K562 (cell line): ENCODE measurements at regions not wholly inside any gene's neighbourhood (a gene's known extent, or its start where the extent isn't known, plus 50 kb on each side); places are given as distances from the start of the nearest gene placed in this dataset.

Experiments used
- ATAC-seq: fragments of 200-7000 bp; cut with Tn5 transposase; 3 replicates; pipeline ENCODE4 v1.9.1; 2020; ENCODE audit warnings: moderate library complexity
- BruUV-seq: library from RNA; stranded (reverse); fragments of 400-500 nt; replicated peaks from 2 replicates; lab custom pipeline; 2021; lab: Mats Ljungman, UMichigan
- CTCF ChIA-PET: fragments of 300-600 bp; formaldehyde crosslinking; extraction: SDS; loops from one replicate; lab custom pipeline; 2021; ENCODE audit warnings: low intra/inter-chr PET ratio; lab: Yijun Ruan, JAX
- POLR2A ChIA-PET: fragments of 300-600, 350-650 bp; sonication (Branson Sonifier 250); formaldehyde crosslinking; extraction: SDS; loops from one replicate; lab custom pipeline; 2021; ENCODE audit warnings: antibody characterized with exemption, inconsistent platforms; lab: Yijun Ruan, JAX
- DNase-seq, 4 experiments: peaks; one replicate each; pipeline versions ENCODE4 v3.0.0 to v3.0.0-alpha.2; 2011 to 2018; ENCODE audit warnings: low spot score in 3 of 4, mixed read lengths in 3 of 4; ENCODE audit errors: extremely low read depth in 1 of 4
- FAIRE-seq: peaks from 2 replicates; lab custom pipeline; 2011; peaks lifted over from hg19 to GRCh38; lab: Jason Lieb, UNC
- H2AFZ ChIP-seq: 2 replicates; pipeline ENCODE4 v1.6.0; 2011; ENCODE audit warnings: low read depth, low read length, control low read depth, inconsistent platforms
- H3K27ac ChIP-seq: fragments of 200-600 bp; 3 replicates; pipeline ENCODE4 v1.8.0; 2011; ENCODE audit warnings: low read depth, mild to moderate bottlenecking, control low read depth, inconsistent platforms, low read length, moderate library complexity, mixed read lengths; ENCODE audit errors: extremely low read depth
- H3K27me3 ChIP-seq, 2 experiments: fragments of 300-600 bp in 1 of 2; 2 replicates in 1 of 2; 3 replicates in 1 of 2; pipeline versions ENCODE4 v1.6.0 to v1.8.0; 2011; ENCODE audit warnings: inconsistent platforms in 2 of 2, low read length in 2 of 2, mild to moderate bottlenecking in 1 of 2, mixed read lengths in 1 of 2, moderate library complexity in 1 of 2; ENCODE audit not compliant: control insufficient read depth in 2 of 2, insufficient read depth in 2 of 2
- H3K36me3 ChIP-seq: fragments of 300-600 bp; 3 replicates; pipeline ENCODE4 v1.8.0; 2011; ENCODE audit warnings: mild to moderate bottlenecking, low read length, inconsistent platforms; ENCODE audit not compliant: control insufficient read depth, insufficient read depth
- H3K4me1 ChIP-seq, 2 experiments: fragments of 200-600 bp in 1 of 2; replicated peaks in 1 of 2; 2 replicates in 1 of 2; 3 replicates in 1 of 2; pipeline versions ENCODE4 v1.5.1 to v1.8.0; 2011; ENCODE audit warnings: inconsistent platforms in 2 of 2, low read length in 2 of 2, mild to moderate bottlenecking in 1 of 2, mixed read lengths in 1 of 2, moderate library complexity in 1 of 2; ENCODE audit not compliant: control insufficient read depth in 2 of 2, insufficient read depth in 2 of 2
- H3K4me2 ChIP-seq: 2 replicates; pipeline ENCODE4 v1.6.1; 2011; ENCODE audit warnings: low read length, control low read depth, inconsistent platforms, mixed read lengths; ENCODE audit not compliant: insufficient read depth
- H3K4me3 ChIP-seq: fragments of 200-600 bp; sonication (generic), shearing (Covaris generic); 2 replicates; pipeline ENCODE4 v1.5.1; 2016; ENCODE audit warnings: control low read depth, inconsistent platforms
- H3K79me2 ChIP-seq: fragments of 200-600 bp; 3 replicates; pipeline ENCODE4 v1.8.0; 2011; ENCODE audit warnings: low read length, inconsistent platforms; ENCODE audit not compliant: control insufficient read depth, insufficient read depth
- H3K9ac ChIP-seq, 2 experiments: 2 replicates each; pipeline versions ENCODE4 v1.6.0 to v1.6.1; 2011; ENCODE audit warnings: low read depth in 2 of 2, low read length in 2 of 2, control low read depth in 1 of 2, inconsistent platforms in 1 of 2, mild to moderate bottlenecking in 1 of 2, mixed read lengths in 1 of 2; ENCODE audit not compliant: insufficient read depth in 1 of 2
- H3K9me1 ChIP-seq: one replicate; pipeline ENCODE4 v1.6.0; 2011; ENCODE audit warnings: inconsistent platforms, mild to moderate bottlenecking, low read length, moderate library complexity; ENCODE audit not compliant: control insufficient read depth, insufficient read depth
- H3K9me3 ChIP-seq: replicated peaks from 2 replicates; pipeline ENCODE4 v1.5.1; 2011; ENCODE audit warnings: low read depth, low read length, inconsistent platforms; ENCODE audit not compliant: control insufficient read depth, insufficient read depth
- H4K20me1 ChIP-seq: replicated peaks from 2 replicates; pipeline ENCODE4 v1.6.1; 2011; ENCODE audit warnings: low read length, inconsistent platforms, mixed read lengths; ENCODE audit not compliant: control insufficient read depth, insufficient read depth
- FOSL1 ChIP-seq: fragments of 200-800 bp; sonication (Bioruptor generic); conservative IDR thresholded peaks from 2 replicates; pipeline ENCODE4 v1.6.1; 2016; ENCODE audit warnings: missing genetic modification characterization, missing compliant biosample characterization
- GABPB1 ChIP-seq: sonication (generic); formaldehyde crosslinking; IDR thresholded peaks from 2 replicates; pipeline ENCODE4 v1.8.0; 2022; ENCODE audit warnings: mild to moderate bottlenecking, missing genetic modification reagents
- HMGN3 ChIP-seq: IDR thresholded peaks from 2 replicates; pipeline ENCODE4 v1.6.1; 2011; ENCODE audit warnings: borderline replicate concordance, low read depth, mild to moderate bottlenecking, mixed read lengths, low read length; ENCODE audit not compliant: insufficient read length; ENCODE audit errors: extremely low read depth
- MCM3 ChIP-seq: fragments of 450-650 bp; IDR thresholded peaks from 2 replicates; pipeline ENCODE4 v1.6.1; 2016
- SMAD4 ChIP-seq: fragments of 250-450 bp; sonication (Bioruptor Pico); conservative IDR thresholded peaks from 2 replicates; pipeline ENCODE4 v1.8.0; 2021; ENCODE audit warnings: inconsistent platforms, mild to moderate bottlenecking, moderate library complexity
- TEAD1 ChIP-seq, 2 experiments: fragments of 450-650 bp in 1 of 2; sonication (generic) in 1 of 2; formaldehyde crosslinking; IDR thresholded peaks; 2 replicates each; pipeline versions ENCODE4 v1.4.0 to v1.8.0; 2020 to 2022; ENCODE audit warnings: mild to moderate bottlenecking in 2 of 2, missing genetic modification reagents in 1 of 2
- ZNF507 ChIP-seq: conservative IDR thresholded peaks from 2 replicates; pipeline ENCODE4 v1.6.1; 2017; ENCODE audit warnings: missing genetic modification characterization, missing compliant biosample characterization
- ZNF699 ChIP-seq: fragments of 250-450 bp; sonication (Bioruptor Pico); IDR thresholded peaks from 2 replicates; pipeline ENCODE4 v1.8.0; 2021; ENCODE audit warnings: mild to moderate bottlenecking, moderate library complexity; ENCODE audit not compliant: insufficient replicate concordance
- ZNF830 ChIP-seq: fragments of 250-450 bp; sonication (Bioruptor Pico); IDR thresholded peaks from 2 replicates; pipeline ENCODE4 v1.5.0; 2021; ENCODE audit warnings: mild to moderate bottlenecking
- WGBS: fragments of 100-300 bp; shearing (Covaris generic); methylation state at CpG from one replicate; pipeline ENCODE4 v1.1.6; 2016; ENCODE audit warnings: low coverage, mixed read lengths; ENCODE audit not compliant: insufficient coverage; ENCODE audit errors: missing lambda C conversion rate; 5-methylcytosine and 5-hydroxymethylcytosine counted together
- in situ Hi-C: fragments of 300-500 bp; cut with MboI; formaldehyde crosslinking; loops from 4 replicates; pipeline ENCODE4 v1.15.0; 2018; ENCODE audit warnings: inconsistent platforms, mixed read lengths
- intact Hi-C: fragments of 100-400 bp; cut with micrococcal nuclease; formaldehyde crosslinking; loops from 2 replicates; pipeline ENCODE4 v1.14.2; 2022
- TF ChIP-seq, protein P1 (sequence below): fragments of 250-450 bp; sonication (Bioruptor Pico); IDR thresholded peaks from 2 replicates; pipeline ENCODE4 v1.8.0; 2021; ENCODE audit warnings: borderline replicate concordance, mild to moderate bottlenecking, moderate library complexity; ENCODE audit not compliant: poor library complexity, severe bottlenecking
- TF ChIP-seq, protein P2 (sequence below): sonication (generic); formaldehyde crosslinking; IDR thresholded peaks from 2 replicates; pipeline ENCODE4 v1.8.1; 2023; ENCODE audit warnings: mild to moderate bottlenecking, missing genetic modification reagents

DNA sequence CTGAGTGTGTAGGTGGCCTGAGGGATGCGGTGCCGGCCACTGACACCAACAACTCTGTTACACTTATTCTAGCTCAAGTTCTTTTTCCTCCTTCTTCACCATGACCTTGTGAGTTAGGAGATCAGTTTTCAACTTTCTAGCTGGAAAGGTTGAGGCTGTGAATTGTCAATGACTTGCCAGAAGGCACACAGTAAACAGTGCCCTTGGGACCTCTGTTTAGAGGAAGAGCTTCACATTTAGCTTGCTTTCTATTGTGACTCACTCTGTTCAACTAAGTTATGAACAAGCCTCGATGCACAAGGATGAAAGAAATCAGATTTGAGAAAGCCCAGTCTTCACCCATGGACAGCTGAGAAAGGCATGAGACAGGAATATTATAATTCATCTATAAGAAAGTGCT, 455.6 kb downstream of the MAFB start:
- in situ Hi-C loops (no loop called here), intact Hi-C loops (no loop called here)
- Histone ChIP-seq H3K27ac (no peak overlapping the region), H3K4me1 (no peaks in the 10 kb centered on the region), H3K4me3 (no peak overlapping the region), H3K9me1 (no peaks in the 10 kb centered on the region), H3K4me2 (no peak overlapping the region), H3K36me3 (no peaks in the 10 kb centered on the region), H3K79me2 (no peaks in the 10 kb centered on the region), H3K27me3 (no peaks in the 10 kb centered on the region), H3K9me3 (no peaks in the 10 kb centered on the region), H4K20me1 (no peaks in the 10 kb centered on the region), H2AFZ (no peak overlapping the region), H3K9ac (no peak overlapping the region)
- WGBS, result 0% methylated on average over 3 of the region's 3 CpGs
- BruUV-seq, result no TSS peak
- FAIRE-seq (no peak), ATAC-seq (no peak), DNase-seq (no peak)
- ChIA-PET CTCF (no interaction called here), POLR2A (no interaction called here)
- TF ChIP-seq, protein P1, sequence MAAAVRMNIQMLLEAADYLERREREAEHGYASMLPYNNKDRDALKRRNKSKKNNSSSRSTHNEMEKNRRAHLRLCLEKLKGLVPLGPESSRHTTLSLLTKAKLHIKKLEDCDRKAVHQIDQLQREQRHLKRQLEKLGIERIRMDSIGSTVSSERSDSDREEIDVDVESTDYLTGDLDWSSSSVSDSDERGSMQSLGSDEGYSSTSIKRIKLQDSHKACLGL, result no peak
- TF ChIP-seq, protein P2, sequence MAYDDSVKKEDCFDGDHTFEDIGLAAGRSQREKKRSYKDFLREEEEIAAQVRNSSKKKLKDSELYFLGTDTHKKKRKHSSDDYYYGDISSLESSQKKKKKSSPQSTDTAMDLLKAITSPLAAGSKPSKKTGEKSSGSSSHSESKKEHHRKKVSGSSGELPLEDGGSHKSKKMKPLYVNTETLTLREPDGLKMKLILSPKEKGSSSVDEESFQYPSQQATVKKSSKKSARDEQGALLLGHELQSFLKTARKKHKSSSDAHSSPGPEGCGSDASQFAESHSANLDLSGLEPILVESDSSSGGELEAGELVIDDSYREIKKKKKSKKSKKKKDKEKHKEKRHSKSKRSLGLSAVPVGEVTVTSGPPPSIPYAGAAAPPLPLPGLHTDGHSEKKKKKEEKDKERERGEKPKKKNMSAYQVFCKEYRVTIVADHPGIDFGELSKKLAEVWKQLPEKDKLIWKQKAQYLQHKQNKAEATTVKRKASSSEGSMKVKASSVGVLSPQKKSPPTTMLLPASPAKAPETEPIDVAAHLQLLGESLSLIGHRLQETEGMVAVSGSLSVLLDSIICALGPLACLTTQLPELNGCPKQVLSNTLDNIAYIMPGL (CRISPR knock-in tag), result no peak
- TF ChIP-seq HMGN3 (no peak), ZNF507 (no peak), ZNF830 (CRISPR knock-in tag) (no peak), MCM3 (no peak), FOSL1 (tag) (no peak), SMAD4 (CRISPR knock-in tag) (no peak), GABPB1 (CRISPR knock-in tag) (no peak), ZNF699 (CRISPR knock-in tag) (no peak), TEAD1 (CRISPR knock-in tag; IDR thresholded peaks at IDR 0.05) (no peak)
